GM10248 (cell line): ENCODE measurements at regions not wholly inside any gene's neighbourhood (a gene's known extent, or its start where the extent isn't known, plus 50 kb on each side); places are given as distances from the start of the nearest gene placed in this dataset.
"Not testable (repeated sequence)": the region's sequence is repeated elsewhere in the genome, so short reads cannot be mapped to it uniquely, and the experiment has no call there.

Source experiments
- CTCF ChIA-PET: fragments of 300-600 bp; sonication (Branson Sonifier 250); formaldehyde crosslinking; extraction: SDS; loops from one replicate; lab custom pipeline; 2021; ENCODE audit warnings: antibody characterized with exemption; lab: Yijun Ruan, JAX
- POLR2A ChIA-PET: fragments of 350-650 bp; sonication (Branson Sonifier 250); formaldehyde crosslinking; extraction: SDS; loops from one replicate; lab custom pipeline; 2020; ENCODE audit warnings: antibody characterized with exemption; lab: Yijun Ruan, JAX
- DNase-seq: peaks from one replicate; pipeline ENCODE4 v3.0.0; 2012; ENCODE audit errors: extremely low spot score
- CTCF ChIP-seq: IDR thresholded peaks from 2 replicates; pipeline ENCODE4 v1.5.1; 2012; ENCODE audit warnings: mild to moderate bottlenecking, low read depth; ENCODE audit errors: extremely low read depth, missing control alignments, control extremely low read depth

DNA sequence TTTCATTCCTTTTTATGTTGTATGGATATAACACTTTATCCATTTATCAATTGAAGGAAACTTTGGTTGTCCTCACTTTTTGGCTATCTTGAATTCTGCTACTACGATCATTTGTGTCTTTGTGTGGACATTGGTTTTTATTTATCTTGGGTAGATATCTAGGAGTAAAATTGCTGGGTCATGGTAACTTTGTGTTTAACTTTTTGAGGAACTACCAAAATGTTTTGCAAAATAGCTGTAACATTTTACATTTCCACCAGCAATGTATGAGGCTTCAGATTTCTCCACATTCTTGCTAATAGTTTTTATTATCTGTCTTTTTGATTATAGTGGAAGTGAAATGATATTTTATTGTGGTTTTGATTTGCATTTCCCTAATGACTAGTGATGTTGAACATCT lies 55.6 kb downstream of the TLNRD1 start:
- no peak for DNase-seq
- no peak for TF ChIP-seq CTCF
- ChIA-PET CTCF (interaction anchor here (0.7 kb wide), 1 partner anchor 9 kb away, joined by 3 read pairs; no protein-coding TSS in a partner anchor), POLR2A (no interaction called here)

DNA sequence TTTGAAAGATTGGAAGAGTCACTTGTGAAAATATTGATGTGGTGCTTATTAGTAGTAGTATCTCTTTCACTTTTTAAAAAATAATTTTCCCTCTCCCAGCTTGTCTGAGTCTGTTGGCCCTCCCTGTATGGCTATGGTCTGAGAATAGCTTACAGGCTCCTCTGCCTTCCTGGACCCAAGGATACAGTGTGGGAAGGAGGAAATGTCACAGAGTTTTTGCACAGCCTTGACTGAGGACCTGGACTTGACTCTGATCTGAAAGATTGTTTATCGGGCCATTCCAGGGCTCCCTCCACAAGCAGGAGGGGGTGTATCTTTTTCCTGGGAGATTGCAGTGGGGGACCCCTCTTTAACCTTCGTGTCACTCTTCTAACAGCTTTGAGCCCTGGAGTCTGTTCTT lies 59.7 kb downstream of the TLNRD1 start:
- ChIA-PET CTCF (interaction anchor here (1.1 to 1.4 kb wide), 2 partner anchors 23 to 205 kb away, joined by 3 to 4 read pairs; no protein-coding TSS in a partner anchor), POLR2A (no interaction called here)
- TF ChIP-seq CTCF: no peak
- no peak for DNase-seq

- ChIA-PET CTCF (interaction anchor here (0.8 to 1.4 kb wide), 2 partner anchors 48 to 205 kb away, joined by 4 to 5 read pairs; no protein-coding TSS in a partner anchor), POLR2A (no interaction called here)
- DNase-seq: no peak
- TF ChIP-seq CTCF: no peak
These were observed 60.2 kb downstream of the TLNRD1 start for GRCh38 chr15:81060907-81061306.

DNA sequence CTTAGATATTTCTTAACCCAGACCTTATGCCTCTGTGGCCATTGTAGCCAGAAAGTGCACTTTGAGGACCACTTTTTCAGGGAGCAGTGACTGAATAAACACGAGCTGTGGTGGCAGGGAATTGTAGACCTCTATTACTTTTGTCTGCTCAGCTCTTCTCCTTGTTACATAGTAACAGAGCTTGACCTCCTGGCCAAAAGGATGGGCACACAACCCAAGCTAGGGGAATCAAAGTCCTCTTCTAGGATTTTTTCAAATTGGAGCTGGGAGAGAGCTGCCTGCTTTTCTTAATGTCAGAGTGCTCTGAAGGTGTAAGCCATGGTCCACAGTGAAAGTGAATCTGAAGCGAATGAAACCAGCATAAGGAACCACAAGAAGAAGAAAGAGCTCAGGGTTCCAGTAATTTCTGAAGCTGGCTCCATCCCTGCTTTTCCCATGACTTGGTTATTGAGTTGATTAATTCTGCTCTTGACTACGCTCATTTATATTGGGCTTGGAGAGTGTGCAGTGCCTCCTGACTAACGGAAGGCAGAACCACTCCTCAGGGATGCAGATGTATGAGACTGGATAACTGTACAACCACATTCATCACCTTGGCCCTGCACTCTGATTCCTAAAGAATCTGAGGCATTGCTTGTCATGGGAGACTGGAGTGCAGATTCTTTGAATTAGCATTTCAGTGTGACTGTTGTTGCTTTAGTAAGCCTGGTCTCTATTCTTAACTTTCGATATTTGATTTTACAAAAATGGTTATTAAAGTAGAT lies 60.9 kb downstream of the TLNRD1 start:
- no peak for TF ChIP-seq CTCF
- CTCF ChIA-PET: interaction anchor here (0.8 to 1.4 kb wide), 2 partner anchors 47 to 204 kb away, joined by 5 read pairs; no protein-coding TSS in a partner anchor

DNA sequence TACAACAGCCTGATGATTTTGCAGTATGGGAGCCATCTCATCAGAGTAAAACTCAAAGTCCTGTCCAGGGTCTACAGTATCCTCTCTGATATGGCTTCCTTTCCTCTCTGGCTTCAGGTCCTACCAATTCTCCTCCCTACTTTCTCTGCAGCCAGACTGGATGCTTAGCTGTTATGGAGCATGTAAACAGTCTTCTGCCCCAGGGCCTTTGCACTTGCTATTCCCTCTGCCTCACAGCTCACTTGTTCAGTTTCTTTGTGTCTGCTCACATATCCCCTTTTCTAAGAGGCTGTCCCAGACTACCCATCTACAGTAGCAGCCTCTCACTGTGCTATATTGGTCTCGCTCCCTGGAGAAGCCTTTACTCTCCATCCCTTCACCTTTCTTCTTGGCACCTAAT lies 62.2 kb downstream of the TLNRD1 start:
- TF ChIP-seq CTCF: no peak
- DNase-seq: no peak
- CTCF ChIA-PET: no interaction called here
- POLR2A ChIA-PET: no interaction called here

More for the DNA sequence above, 60.9 kb downstream of the TLNRD1 start:
- DNase-seq: no peak
- POLR2A ChIA-PET: no interaction called here

DNA sequence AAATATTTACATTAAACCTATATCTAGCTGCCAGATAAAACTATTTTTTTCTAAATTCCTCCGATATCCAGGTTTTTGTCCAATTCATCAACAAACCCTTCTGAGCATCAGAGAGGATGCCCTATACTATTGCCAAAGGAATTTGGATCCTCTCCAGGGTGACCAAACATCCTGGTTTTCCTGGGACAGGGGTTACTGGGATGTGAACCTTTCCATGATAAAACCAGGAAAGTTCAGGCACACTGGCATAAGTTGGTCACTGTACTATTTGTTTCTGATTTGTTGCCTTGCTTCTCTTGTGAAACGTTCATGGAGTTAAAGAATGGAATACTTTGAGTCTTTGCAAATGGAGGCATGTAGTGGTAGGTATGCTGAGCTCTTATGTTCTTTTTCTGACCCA lies 63.5 kb downstream of the TLNRD1 start:
- ChIA-PET POLR2A (no interaction called here), CTCF (interaction anchor here (0.9 kb wide), 1 partner anchor 202 kb away, joined by 6 read pairs; no protein-coding TSS in a partner anchor)
- DNase-seq: no peak
- TF ChIP-seq CTCF: no peak

GRCh38 chr15:81067567-81067966 lies 66.5 kb upstream of the CFAP161 start:
- DNase-seq, POLR2A ChIA-PET, CTCF ChIA-PET: not testable (repeated sequence)
